ENCODE measurements at regions not wholly inside any gene's neighbourhood (a gene's known extent, or its start where the extent isn't known, plus 50 kb on each side); places are given as distances from the start of the nearest gene placed in this dataset.

GRCh38 chr12:93109551-93110203 is 180.6 kb upstream of the EEA1 start (continued):
- TF ChIP-seq MAFK (IDR thresholded peaks at IDR 0.05; ENCODE audit: low read depth, low read length), result no peak
- no peak for TF ChIP-seq POLR2AphosphoS5 (IDR thresholded peaks at IDR 0.05; ENCODE audit: low read depth, low read length)
- TF ChIP-seq SP1 (IDR thresholded peaks at IDR 0.05; ENCODE audit: low read depth, low read length), result no peak
- TF ChIP-seq PHF8 (conservative IDR thresholded peaks at IDR 0.05; ENCODE audit: low read depth, low read length), result no peak
- TF ChIP-seq SIN3A (conservative IDR thresholded peaks at IDR 0.05 in 1 of 2, IDR thresholded peaks at IDR 0.05 in 1 of 2; ENCODE audit: low read depth in 1 of 2, low read length in 2 of 2), result no peak
- no peak for TF ChIP-seq HDAC2 (IDR thresholded peaks at IDR 0.05; ENCODE audit: borderline replicate concordance in 1 of 2, low read depth in 2 of 2, low read length in 2 of 2)
- no peak for TF ChIP-seq EZH2 (IDR thresholded peaks at IDR 0.05; ENCODE audit: low read depth, low read length, severe bottlenecking)

Measured in H1 (cell line).